K562 (cell line): ENCODE measurements at regions not wholly inside any gene's neighbourhood (a gene's known extent, or its start where the extent isn't known, plus 50 kb on each side); places are given as distances from the start of the nearest gene placed in this dataset.

Experiments used
- ATAC-seq: fragments of 200-7000 bp; cut with Tn5 transposase; 3 replicates; pipeline ENCODE4 v1.9.1; 2020; ENCODE audit warnings: moderate library complexity
- BruUV-seq: library from RNA; stranded (reverse); fragments of 400-500 nt; replicated peaks from 2 replicates; lab custom pipeline; 2021; lab: Mats Ljungman, UMichigan
- CTCF ChIA-PET: fragments of 300-600 bp; formaldehyde crosslinking; extraction: SDS; loops from one replicate; lab custom pipeline; 2021; ENCODE audit warnings: low intra/inter-chr PET ratio; lab: Yijun Ruan, JAX
- POLR2A ChIA-PET: fragments of 300-600, 350-650 bp; sonication (Branson Sonifier 250); formaldehyde crosslinking; extraction: SDS; loops from one replicate; lab custom pipeline; 2021; ENCODE audit warnings: antibody characterized with exemption, inconsistent platforms; lab: Yijun Ruan, JAX
- DNase-seq, 4 experiments: peaks; one replicate each; pipeline versions ENCODE4 v3.0.0 to v3.0.0-alpha.2; 2011 to 2018; ENCODE audit warnings: low spot score in 3 of 4, mixed read lengths in 3 of 4; ENCODE audit errors: extremely low read depth in 1 of 4
- FAIRE-seq: peaks from 2 replicates; lab custom pipeline; 2011; peaks lifted over from hg19 to GRCh38; lab: Jason Lieb, UNC
- H2AFZ ChIP-seq: 2 replicates; pipeline ENCODE4 v1.6.0; 2011; ENCODE audit warnings: low read depth, low read length, control low read depth, inconsistent platforms
- H3K27ac ChIP-seq: fragments of 200-600 bp; 3 replicates; pipeline ENCODE4 v1.8.0; 2011; ENCODE audit warnings: low read depth, mild to moderate bottlenecking, control low read depth, inconsistent platforms, low read length, moderate library complexity, mixed read lengths; ENCODE audit errors: extremely low read depth
- H3K27me3 ChIP-seq, 2 experiments: fragments of 300-600 bp in 1 of 2; 2 replicates in 1 of 2; 3 replicates in 1 of 2; pipeline versions ENCODE4 v1.6.0 to v1.8.0; 2011; ENCODE audit warnings: inconsistent platforms in 2 of 2, low read length in 2 of 2, mild to moderate bottlenecking in 1 of 2, mixed read lengths in 1 of 2, moderate library complexity in 1 of 2; ENCODE audit not compliant: control insufficient read depth in 2 of 2, insufficient read depth in 2 of 2
- H3K36me3 ChIP-seq: fragments of 300-600 bp; 3 replicates; pipeline ENCODE4 v1.8.0; 2011; ENCODE audit warnings: mild to moderate bottlenecking, low read length, inconsistent platforms; ENCODE audit not compliant: control insufficient read depth, insufficient read depth
- H3K4me1 ChIP-seq, 2 experiments: fragments of 200-600 bp in 1 of 2; replicated peaks in 1 of 2; 2 replicates in 1 of 2; 3 replicates in 1 of 2; pipeline versions ENCODE4 v1.5.1 to v1.8.0; 2011; ENCODE audit warnings: inconsistent platforms in 2 of 2, low read length in 2 of 2, mild to moderate bottlenecking in 1 of 2, mixed read lengths in 1 of 2, moderate library complexity in 1 of 2; ENCODE audit not compliant: control insufficient read depth in 2 of 2, insufficient read depth in 2 of 2
- H3K4me2 ChIP-seq: 2 replicates; pipeline ENCODE4 v1.6.1; 2011; ENCODE audit warnings: low read length, control low read depth, inconsistent platforms, mixed read lengths; ENCODE audit not compliant: insufficient read depth
- H3K4me3 ChIP-seq: fragments of 200-600 bp; sonication (generic), shearing (Covaris generic); 2 replicates; pipeline ENCODE4 v1.5.1; 2016; ENCODE audit warnings: control low read depth, inconsistent platforms
- H3K79me2 ChIP-seq: fragments of 200-600 bp; 3 replicates; pipeline ENCODE4 v1.8.0; 2011; ENCODE audit warnings: low read length, inconsistent platforms; ENCODE audit not compliant: control insufficient read depth, insufficient read depth
- H3K9ac ChIP-seq, 2 experiments: 2 replicates each; pipeline versions ENCODE4 v1.6.0 to v1.6.1; 2011; ENCODE audit warnings: low read depth in 2 of 2, low read length in 2 of 2, control low read depth in 1 of 2, inconsistent platforms in 1 of 2, mild to moderate bottlenecking in 1 of 2, mixed read lengths in 1 of 2; ENCODE audit not compliant: insufficient read depth in 1 of 2
- H3K9me1 ChIP-seq: one replicate; pipeline ENCODE4 v1.6.0; 2011; ENCODE audit warnings: inconsistent platforms, mild to moderate bottlenecking, low read length, moderate library complexity; ENCODE audit not compliant: control insufficient read depth, insufficient read depth
- H3K9me3 ChIP-seq: replicated peaks from 2 replicates; pipeline ENCODE4 v1.5.1; 2011; ENCODE audit warnings: low read depth, low read length, inconsistent platforms; ENCODE audit not compliant: control insufficient read depth, insufficient read depth
- H4K20me1 ChIP-seq: replicated peaks from 2 replicates; pipeline ENCODE4 v1.6.1; 2011; ENCODE audit warnings: low read length, inconsistent platforms, mixed read lengths; ENCODE audit not compliant: control insufficient read depth, insufficient read depth
- ARID2 ChIP-seq: fragments of 450-650 bp; IDR thresholded peaks from 2 replicates; pipeline ENCODE4 v1.6.1; 2017; ENCODE audit warnings: antibody characterized with exemption, mild to moderate bottlenecking
- ATF3 ChIP-seq, 2 experiments: fragments of 450-650 bp in 1 of 2; sonication (generic) in 1 of 2; formaldehyde crosslinking in 1 of 2; IDR thresholded peaks in 1 of 2; conservative IDR thresholded peaks in 1 of 2; 2 replicates each; pipeline versions ENCODE4 v1.6.1 to v1.8.1; 2016 to 2023; ENCODE audit warnings: mild to moderate bottlenecking in 2 of 2, moderate library complexity in 2 of 2, inconsistent platforms in 1 of 2, missing genetic modification reagents in 1 of 2
- BACH1 ChIP-seq: fragments of 200-800 bp; sonication (Bioruptor generic); IDR thresholded peaks from 2 replicates; pipeline ENCODE4 v1.6.1; 2016; ENCODE audit warnings: missing genetic modification characterization, missing compliant biosample characterization
- C11orf30 ChIP-seq: fragments of 450-650 bp; IDR thresholded peaks from 2 replicates; pipeline ENCODE4 v1.6.1; 2016; ENCODE audit warnings: low read depth, mild to moderate bottlenecking
- CREBBP ChIP-seq: IDR thresholded peaks from one replicate; pipeline ENCODE4 v1.6.1; 2012; ENCODE audit warnings: low read depth, mild to moderate bottlenecking, control low read depth, inconsistent platforms, low read length
- DPF2 ChIP-seq: fragments of 450-650 bp; IDR thresholded peaks from 2 replicates; pipeline ENCODE4 v1.6.1; 2016
- FOSL1 ChIP-seq: fragments of 200-800 bp; sonication (Bioruptor generic); conservative IDR thresholded peaks from 2 replicates; pipeline ENCODE4 v1.6.1; 2016; ENCODE audit warnings: missing genetic modification characterization, missing compliant biosample characterization
- FOXA3 ChIP-seq, 2 experiments: fragments of 450-650 bp in 1 of 2; sonication (generic) in 1 of 2; formaldehyde crosslinking; IDR thresholded peaks in 1 of 2; conservative IDR thresholded peaks in 1 of 2; 2 replicates each; pipeline versions ENCODE4 v1.4.0 to v1.8.0; 2020 to 2022; ENCODE audit warnings: mild to moderate bottlenecking in 2 of 2, missing genetic modification reagents in 1 of 2
- HCFC1 ChIP-seq: IDR thresholded peaks from 2 replicates; pipeline ENCODE4 v1.6.1; 2012; ENCODE audit warnings: low read depth, low read length, improper control_type of control experiment
- HDAC1 ChIP-seq, 2 experiments: fragments of 450-650 bp; IDR thresholded peaks; 2 replicates each; pipeline ENCODE4 v1.6.1; 2016 to 2017; ENCODE audit warnings: inconsistent platforms in 1 of 2, mild to moderate bottlenecking in 1 of 2, moderate library complexity in 1 of 2
- HLTF ChIP-seq: fragments of 450-650 bp; IDR thresholded peaks from 2 replicates; pipeline ENCODE4 v1.6.1; 2016
- JUN ChIP-seq, 2 experiments: sonication (generic) in 1 of 2; formaldehyde crosslinking in 1 of 2; IDR thresholded peaks; 2 replicates each; pipeline versions ENCODE4 v1.6.1 to v1.8.0; 2012 to 2022; ENCODE audit warnings: borderline replicate concordance in 2 of 2, mild to moderate bottlenecking in 2 of 2, improper control_type of control experiment in 1 of 2, low read depth in 1 of 2, low read length in 1 of 2, missing genetic modification reagents in 1 of 2
- MIER1 ChIP-seq: fragments of 450-650 bp; IDR thresholded peaks from 2 replicates; pipeline ENCODE4 v1.6.1; 2016; ENCODE audit warnings: antibody characterized with exemption, mild to moderate bottlenecking, low read depth
- NEUROD1 ChIP-seq: fragments of 150-350 bp; IDR thresholded peaks from 2 replicates; pipeline ENCODE4 v1.6.1; 2014; ENCODE audit warnings: borderline replicate concordance, low read length, low read depth; ENCODE audit not compliant: partially characterized antibody
- RBM15 ChIP-seq: fragments of 200-400 bp; formaldehyde crosslinking; IDR thresholded peaks from 2 replicates; pipeline ENCODE4 v1.6.1; 2018; ENCODE audit warnings: mild to moderate bottlenecking, low read length, moderate library complexity; ENCODE audit not compliant: insufficient read depth
- SLC30A9 ChIP-seq: fragments of 250-450 bp; sonication (Bioruptor Pico); IDR thresholded peaks from 2 replicates; pipeline ENCODE4 v1.8.0; 2022; ENCODE audit warnings: mild to moderate bottlenecking, moderate library complexity
- XRCC3 ChIP-seq: fragments of 450-650 bp; IDR thresholded peaks from 2 replicates; pipeline ENCODE4 v1.6.1; 2017; ENCODE audit warnings: mild to moderate bottlenecking, moderate library complexity
- ZNF41 ChIP-seq: fragments of 250-450 bp; sonication (Bioruptor Pico); conservative IDR thresholded peaks from 2 replicates; pipeline ENCODE4 v1.4.0; 2020; ENCODE audit warnings: mild to moderate bottlenecking
- ZNF444 ChIP-seq: fragments of 250-450 bp; sonication (Bioruptor Pico); IDR thresholded peaks from 2 replicates; pipeline ENCODE4 v1.4.0; 2020; ENCODE audit warnings: mild to moderate bottlenecking, moderate library complexity
- ZNF668 ChIP-seq: fragments of 250-450 bp; sonication (Bioruptor Pico); IDR thresholded peaks from 2 replicates; pipeline ENCODE4 v1.8.0; 2022; ENCODE audit warnings: mild to moderate bottlenecking, inconsistent platforms
- WGBS: fragments of 100-300 bp; shearing (Covaris generic); methylation state at CpG from one replicate; pipeline ENCODE4 v1.1.6; 2016; ENCODE audit warnings: low coverage, mixed read lengths; ENCODE audit not compliant: insufficient coverage; ENCODE audit errors: missing lambda C conversion rate; 5-methylcytosine and 5-hydroxymethylcytosine counted together
- in situ Hi-C: fragments of 300-500 bp; cut with MboI; formaldehyde crosslinking; loops from 4 replicates; pipeline ENCODE4 v1.15.0; 2018; ENCODE audit warnings: inconsistent platforms, mixed read lengths
- intact Hi-C: fragments of 100-400 bp; cut with micrococcal nuclease; formaldehyde crosslinking; loops from 2 replicates; pipeline ENCODE4 v1.14.2; 2022

- ATAC-seq = peak; percentile 86
- Histone ChIP-seq H3K9me1 (no peaks in the 10 kb centered on the region), H3K36me3 (no peaks in the 10 kb centered on the region), H3K4me3 (no peak overlapping the region), H3K4me1 (peaks cover 0 to 18% of the 10 kb centered on the region in 2 experiments; a peak in 2 of 5 replicates), H3K9ac (peak overlapping the region; percentile 3 to 30; a peak in 2 of 4 replicates), H2AFZ (peak overlapping the region; percentile 85), H3K27ac (peak overlapping the region; percentile 30; the same call in 2 of the 3 replicates), H3K9me3 (no peaks in the 10 kb centered on the region), H3K4me2 (peak overlapping the region; percentile 44), H3K79me2 (no peaks in the 10 kb centered on the region), H4K20me1 (no peaks in the 10 kb centered on the region), H3K27me3 (no peaks in the 10 kb centered on the region)
- WGBS = 12% methylated on average over 9 of the region's 9 CpGs
- CTCF ChIA-PET = no interaction called here
- peak; percentile 67 for FAIRE-seq
- in situ Hi-C loops (no loop called here), intact Hi-C loops (loop anchor here (5.0 kb wide), 2 partner anchors 99 to 144 kb away; no protein-coding TSS in a partner anchor)
- BruUV-seq = no TSS peak
- peak; percentile 27 to 74 (median 48) for DNase-seq
- POLR2A ChIA-PET = interaction anchor here (0.6 to 0.9 kb wide), 5 partner anchors 12 to 31 kb away, joined by 3 read pairs; no protein-coding TSS in a partner anchor
- TF ChIP-seq HLTF (no peak), BACH1 (tag) (no peak), XRCC3 (no peak), ZNF41 (no peak), MIER1 (no peak), CREBBP (no peak), ATF3 (IDR thresholded peaks at IDR 0.05) (peak; percentile 79), ATF3 (CRISPR knock-in tag; conservative IDR thresholded peaks at IDR 0.05) (no peak), FOXA3 (CRISPR knock-in tag; conservative IDR thresholded peaks at IDR 0.05 in 1 of 2, IDR thresholded peaks at IDR 0.05 in 1 of 2) (no peak), ZNF444 (no peak), RBM15 (no peak), C11orf30 (peak; percentile 82), JUN (IDR thresholded peaks at IDR 0.05; ENCODE audit: borderline replicate concordance, low read depth, low read length) (peak; percentile 51; the same call in 1 of the 2 replicates), JUN (CRISPR knock-in tag; IDR thresholded peaks at IDR 0.05; ENCODE audit: borderline replicate concordance) (no peak), NEUROD1 (no peak), ZNF668 (CRISPR knock-in tag) (no peak), SLC30A9 (CRISPR knock-in tag) (no peak), FOSL1 (tag) (peak; percentile 87), HDAC1 (IDR thresholded peaks at IDR 0.05) (peak in 1 of 2 experiments; percentile 30; a peak in 1 of 4 replicates), HCFC1 (no peak), DPF2 (peak; percentile 60), ARID2 (peak; percentile 9; the same call in 1 of the 2 replicates)
Measured at GRCh38 chr6:147000545-147001488, 203.4 kb upstream of the STXBP5 start.
